Activated naive CD4-positive, alpha-beta T cell treated with anti-CD3 and anti-CD28 coated beads for 36 hours (primary cell): ENCODE measurements at regions not wholly inside any gene's neighbourhood (a gene's known extent, or its start where the extent isn't known, plus 50 kb on each side); places are given as distances from the start of the nearest gene placed in this dataset.
"Not testable (repeated sequence)": the region's sequence is repeated elsewhere in the genome, so short reads cannot be mapped to it uniquely, and the experiment has no call there.

Experiments used
- CTCF ChIA-PET: fragments of 350-600 bp; sonication (Branson Sonifier 250); formaldehyde crosslinking; loops from one replicate; lab custom pipeline; 2021; ENCODE audit warnings: antibody characterized with exemption; lab: Charles Lee
- DNase-seq: peaks from one replicate; pipeline ENCODE4 v3.0.0-alpha.2; 2020
- H3K27ac Mint-ChIP-seq: one replicate; pipeline ENCODE4 v1.8.0; 2021; ENCODE audit warnings: mild to moderate bottlenecking, mixed read lengths
- H3K27me3 Mint-ChIP-seq: one replicate; pipeline ENCODE4 v1.8.0; 2021; ENCODE audit warnings: low read depth, mixed read lengths
- H3K36me3 Mint-ChIP-seq: one replicate; pipeline ENCODE4 v1.8.0; 2021; ENCODE audit warnings: low read depth, mixed read lengths
- H3K4me1 Mint-ChIP-seq: one replicate; pipeline ENCODE4 v1.8.0; 2021; ENCODE audit warnings: low read depth, mixed read lengths
- H3K4me3 Mint-ChIP-seq: one replicate; pipeline ENCODE4 v1.8.0; 2021; ENCODE audit warnings: mild to moderate bottlenecking, moderate library complexity, mixed read lengths
- H3K9me3 Mint-ChIP-seq: one replicate; pipeline ENCODE4 v1.8.0; 2021; ENCODE audit warnings: mixed read lengths
- intact Hi-C: fragments of 100-400 bp; cut with micrococcal nuclease; formaldehyde crosslinking; loops from one replicate; pipeline ENCODE4 v1.15.1; 2023

DNA sequence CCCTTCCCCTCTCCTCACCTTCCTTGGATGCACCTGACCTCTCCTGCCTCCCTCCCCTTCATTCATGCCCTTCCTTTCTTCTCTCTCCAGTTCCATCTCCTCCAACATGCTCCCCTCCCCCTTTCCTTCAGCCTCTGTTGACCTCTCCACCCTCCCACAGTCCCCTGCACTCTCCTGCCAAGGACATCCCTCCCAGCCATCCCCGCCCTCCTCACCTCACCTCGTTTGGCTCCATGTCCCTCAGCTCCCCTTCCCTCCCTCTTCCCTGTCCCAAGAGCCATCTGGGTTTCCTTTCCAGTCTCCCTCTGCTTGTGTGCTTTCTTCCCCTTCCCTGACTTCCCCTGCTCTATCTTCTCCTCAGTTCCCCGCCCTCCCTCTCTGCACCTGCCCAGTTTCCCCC, 819.7 kb downstream of the KCNJ18 start:
- H3K4me1 Mint-ChIP-seq, result no peaks in the 10 kb centered on the region
- H3K36me3 Mint-ChIP-seq, result no peaks in the 10 kb centered on the region
- H3K4me3 Mint-ChIP-seq, result no peak overlapping the region
- no peaks in the 10 kb centered on the region for H3K27me3 Mint-ChIP-seq
- intact Hi-C loops, result no loop called here
- CTCF ChIA-PET, result no interaction called here
- no peak overlapping the region for H3K27ac Mint-ChIP-seq
- DNase-seq, result no peak
- H3K9me3 Mint-ChIP-seq, result peaks cover 6% of the 10 kb centered on the region

DNA sequence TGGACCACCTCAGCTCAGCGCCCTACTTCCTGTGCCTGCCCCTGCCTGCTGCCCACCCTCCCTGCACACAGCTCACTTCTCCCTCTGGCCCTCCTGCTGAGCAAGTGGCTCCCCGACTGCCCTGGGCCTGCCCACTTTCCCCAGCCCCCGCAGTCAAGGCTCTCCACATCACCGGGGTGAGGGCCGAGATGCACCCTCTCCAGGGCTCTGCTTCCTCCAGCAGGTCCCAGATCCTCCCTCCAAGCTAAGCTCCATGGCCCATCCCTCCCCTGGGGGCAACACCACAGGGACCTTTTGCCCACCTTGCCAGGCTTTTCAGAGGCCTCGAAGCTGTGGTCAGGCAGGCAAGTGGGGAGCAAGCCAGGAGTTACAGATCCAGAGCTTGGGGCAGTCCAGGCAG, 820.2 kb downstream of the KCNJ18 start:
- no peaks in the 10 kb centered on the region for H3K4me1 Mint-ChIP-seq

DNA sequence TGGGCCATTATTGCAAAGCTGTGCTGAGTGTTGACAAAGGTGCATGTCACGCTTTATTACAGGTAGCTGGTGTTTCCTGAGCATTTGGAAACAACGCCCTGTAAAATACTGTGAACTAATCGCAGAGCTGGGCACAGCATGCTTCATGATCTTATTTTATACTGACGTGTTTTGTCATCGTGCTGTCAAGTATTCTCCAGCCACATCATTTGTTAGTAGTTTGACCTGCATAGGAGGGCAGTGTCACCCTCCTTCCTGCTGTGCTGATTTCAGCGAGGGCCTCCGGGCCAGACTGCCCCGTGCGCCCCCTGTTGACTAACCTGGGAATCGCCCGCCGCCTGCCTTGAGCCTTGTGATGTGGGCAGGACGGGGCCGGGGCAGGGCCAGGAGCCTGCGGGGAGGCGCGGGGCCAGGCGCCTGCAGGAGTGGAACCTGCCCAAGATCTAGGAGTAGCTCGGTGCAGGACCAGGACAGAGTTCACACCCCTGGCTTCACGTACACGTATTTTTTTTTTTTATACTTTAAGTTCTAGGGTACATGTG, 820.7 kb downstream of the KCNJ18 start:
- Mint-ChIP-seq H3K27ac (no peak overlapping the region), H3K9me3 (peaks cover 6% of the 10 kb centered on the region), H3K4me3 (no peak overlapping the region), H3K36me3 (no peaks in the 10 kb centered on the region), H3K4me1 (no peaks in the 10 kb centered on the region), H3K27me3 (no peaks in the 10 kb centered on the region)
- no peak for DNase-seq
- intact Hi-C loops, result no loop called here
- CTCF ChIA-PET, result no interaction called here

More for the DNA sequence above, 820.2 kb downstream of the KCNJ18 start:
- H3K9me3 Mint-ChIP-seq, result peaks cover 6% of the 10 kb centered on the region
- H3K36me3 Mint-ChIP-seq, result no peaks in the 10 kb centered on the region
- CTCF ChIA-PET, result no interaction called here
- no peak for DNase-seq
- no peak overlapping the region for H3K4me3 Mint-ChIP-seq
- H3K27me3 Mint-ChIP-seq, result no peaks in the 10 kb centered on the region
- intact Hi-C loops, result no loop called here
- H3K27ac Mint-ChIP-seq, result no peak overlapping the region

DNA sequence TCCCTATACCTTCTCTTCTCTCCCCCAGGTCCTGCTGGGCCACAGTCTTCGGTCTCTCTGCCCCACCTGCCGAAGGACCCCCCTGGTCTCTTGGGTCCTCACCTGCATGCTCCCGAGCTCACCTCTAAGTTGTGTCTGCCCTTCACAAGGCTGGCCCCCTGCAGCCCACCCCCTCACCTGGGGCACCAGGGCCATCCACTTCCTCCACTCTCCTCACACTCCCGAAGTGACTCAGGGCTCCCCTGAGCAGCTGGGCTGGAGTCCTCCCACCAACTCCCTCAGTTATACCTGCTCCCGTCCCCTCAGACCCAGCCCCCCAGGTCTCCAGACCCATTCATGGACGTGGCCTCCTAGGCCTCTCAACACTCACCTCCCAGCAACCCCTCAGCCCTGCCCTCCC, 822.0 kb downstream of the KCNJ18 start:
- Mint-ChIP-seq H3K27ac (no peak overlapping the region), H3K4me1 (no peaks in the 10 kb centered on the region), H3K9me3 (peaks cover 6% of the 10 kb centered on the region), H3K4me3 (no peak overlapping the region), H3K36me3 (no peaks in the 10 kb centered on the region), H3K27me3 (no peaks in the 10 kb centered on the region)
- CTCF ChIA-PET, result no interaction called here
- no peak for DNase-seq
- intact Hi-C loops, result no loop called here

DNA sequence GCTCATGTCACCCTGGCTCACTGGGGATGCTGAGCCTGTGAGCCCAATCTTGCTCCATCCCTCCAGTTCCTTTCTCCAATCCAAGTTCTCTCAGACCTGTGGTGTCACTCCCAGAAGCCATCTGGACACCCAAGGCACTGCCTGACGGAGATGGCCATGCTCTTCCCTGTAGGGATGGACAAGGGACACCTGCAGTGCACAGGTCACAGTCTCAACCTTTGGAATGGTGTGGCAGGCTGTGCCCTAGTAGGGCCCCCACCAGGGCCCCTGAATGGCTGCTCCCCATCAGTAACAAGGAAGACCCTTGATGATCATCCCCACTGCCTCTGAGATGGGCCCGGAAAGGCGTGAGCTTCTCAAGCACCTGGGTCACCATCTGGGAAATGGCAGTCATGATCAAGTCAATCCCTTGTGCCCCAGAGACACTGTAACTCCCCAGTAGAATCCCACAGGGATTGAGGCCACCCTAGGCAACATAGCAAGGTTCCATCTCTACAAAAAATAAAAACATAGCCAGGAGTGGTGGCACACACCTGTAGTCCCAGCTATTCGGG, 822.5 kb downstream of the KCNJ18 start:
- H3K27me3 Mint-ChIP-seq, result no peaks in the 10 kb centered on the region
- H3K9me3 Mint-ChIP-seq, result peaks cover 6% of the 10 kb centered on the region
- CTCF ChIA-PET, result no interaction called here
- no peaks in the 10 kb centered on the region for H3K4me1 Mint-ChIP-seq
- H3K27ac Mint-ChIP-seq, result no peak overlapping the region
- no peaks in the 10 kb centered on the region for H3K36me3 Mint-ChIP-seq
- DNase-seq, result no peak
- no peak overlapping the region for H3K4me3 Mint-ChIP-seq
- intact Hi-C loops, result no loop called here

DNA sequence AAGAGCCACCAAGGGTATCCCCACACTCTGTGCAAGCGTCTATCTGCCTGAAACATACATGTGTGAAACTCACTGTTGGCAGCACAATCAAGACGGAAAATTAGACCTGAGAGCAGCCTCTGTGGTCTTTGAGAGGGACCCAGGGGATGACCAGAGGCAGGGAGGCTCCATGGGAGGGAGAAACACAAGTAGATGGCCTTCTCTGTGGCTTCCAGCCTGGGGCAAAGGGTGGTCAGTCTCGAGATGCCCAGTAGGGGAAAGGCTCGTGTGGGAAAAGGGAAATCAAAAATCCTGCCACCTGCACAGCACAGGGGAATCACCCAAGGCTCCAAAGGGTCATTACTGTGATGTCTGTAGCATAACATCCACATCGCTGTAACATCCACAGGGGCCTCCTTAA, 823.3 kb downstream of the KCNJ18 start:
- Mint-ChIP-seq H3K36me3 (no peaks in the 10 kb centered on the region), H3K9me3 (peaks cover 6% of the 10 kb centered on the region), H3K4me3 (no peak overlapping the region), H3K4me1 (no peaks in the 10 kb centered on the region), H3K27me3 (no peaks in the 10 kb centered on the region), H3K27ac (no peak overlapping the region)
- DNase-seq, result no peak
- CTCF ChIA-PET, result no interaction called here
- intact Hi-C loops, result no loop called here

DNA sequence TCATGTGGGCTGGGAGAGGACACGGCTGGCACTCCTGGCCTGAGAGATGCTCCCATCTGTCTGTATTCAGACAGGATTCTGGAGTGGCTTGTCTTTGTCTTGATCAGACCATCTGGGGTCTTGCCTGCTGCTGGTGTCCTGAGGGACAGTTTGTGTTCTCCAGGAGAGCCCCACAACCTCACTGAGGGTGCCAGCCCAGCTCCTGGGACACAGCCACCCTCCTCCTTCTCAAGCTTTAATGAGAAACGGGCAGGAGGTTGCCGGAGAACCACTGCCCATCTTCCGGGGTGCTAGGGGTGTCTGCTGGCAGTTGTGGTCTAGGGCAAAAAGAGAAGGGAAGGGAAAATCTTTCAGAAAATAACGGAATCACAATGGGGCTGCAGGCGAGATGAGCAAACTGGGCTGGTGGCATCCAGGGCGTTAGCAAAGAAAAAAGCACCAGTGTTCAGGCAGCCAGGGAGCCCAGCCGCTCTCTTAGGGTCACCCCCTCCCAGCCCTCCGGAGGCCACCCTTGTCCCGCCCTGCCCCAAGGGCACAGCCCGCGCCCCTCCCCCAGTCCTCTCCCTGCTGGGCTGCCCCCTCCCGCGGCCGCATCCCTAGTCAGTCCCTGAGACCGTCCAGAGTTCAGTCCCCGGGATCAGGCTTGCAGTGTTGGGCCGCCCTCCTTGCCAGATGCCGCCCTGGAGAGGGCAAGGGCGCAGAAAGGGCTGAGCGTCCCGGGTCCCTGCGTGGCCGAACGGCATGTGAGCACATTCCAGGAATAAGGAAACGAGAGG, 824.7 kb downstream of the KCNJ18 start:
- no peaks in the 10 kb centered on the region for H3K27me3 Mint-ChIP-seq
- H3K4me1 Mint-ChIP-seq, result no peaks in the 10 kb centered on the region
- DNase-seq, result no peak
- H3K27ac Mint-ChIP-seq, result no peak overlapping the region
- no peaks in the 10 kb centered on the region for H3K36me3 Mint-ChIP-seq
- H3K9me3 Mint-ChIP-seq, result peaks cover 6% of the 10 kb centered on the region
- intact Hi-C loops, result no loop called here
- no peak overlapping the region for H3K4me3 Mint-ChIP-seq
- CTCF ChIA-PET, result no interaction called here

DNA sequence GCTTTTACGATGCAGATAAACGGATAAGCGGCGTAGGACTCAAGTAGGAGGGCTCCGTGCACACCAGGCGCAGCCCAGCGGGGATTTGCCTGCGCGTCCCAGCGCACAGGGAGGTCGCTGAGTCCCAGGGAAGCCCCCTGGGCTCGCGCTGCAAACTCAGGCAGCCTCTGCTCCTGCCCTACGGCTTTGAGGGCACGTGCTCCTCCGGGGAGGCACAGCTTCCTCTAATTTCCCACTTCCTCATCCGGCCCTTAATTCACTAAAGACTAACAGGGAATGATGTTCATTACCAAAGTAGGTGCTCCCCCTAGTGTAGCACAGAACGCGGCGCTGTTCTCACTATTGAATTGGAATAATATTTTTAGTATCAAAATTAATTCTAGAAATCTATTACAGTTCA, 825.4 kb downstream of the KCNJ18 start:
- CTCF ChIA-PET, result no interaction called here
- no peaks in the 10 kb centered on the region for H3K4me1 Mint-ChIP-seq
- H3K27me3 Mint-ChIP-seq, result no peaks in the 10 kb centered on the region
- no peak for DNase-seq
- H3K9me3 Mint-ChIP-seq, result peaks cover 6% of the 10 kb centered on the region
- no peaks in the 10 kb centered on the region for H3K36me3 Mint-ChIP-seq
- no peak overlapping the region for H3K27ac Mint-ChIP-seq
- H3K4me3 Mint-ChIP-seq, result no peak overlapping the region
- intact Hi-C loops, result no loop called here

DNA sequence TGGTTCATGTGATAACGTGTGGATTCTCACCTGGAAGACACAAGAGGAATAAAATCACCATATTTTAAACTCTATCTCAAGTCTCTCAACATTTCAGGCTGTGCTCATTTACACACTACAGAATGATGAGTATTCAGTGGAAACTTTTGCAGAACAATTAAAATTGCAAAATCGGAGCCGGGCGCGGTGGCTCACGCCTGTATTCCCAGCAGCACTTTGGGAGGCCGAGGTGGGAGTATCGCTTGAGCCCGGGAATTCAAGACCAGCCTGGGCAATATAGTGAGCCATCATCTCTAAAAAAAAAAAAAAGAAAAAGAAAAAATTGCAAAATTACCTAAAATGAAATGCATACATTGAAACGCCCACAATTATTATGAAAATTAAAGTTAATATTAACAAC, 825.9 kb downstream of the KCNJ18 start:
- no peaks in the 10 kb centered on the region for H3K36me3 Mint-ChIP-seq

DNA sequence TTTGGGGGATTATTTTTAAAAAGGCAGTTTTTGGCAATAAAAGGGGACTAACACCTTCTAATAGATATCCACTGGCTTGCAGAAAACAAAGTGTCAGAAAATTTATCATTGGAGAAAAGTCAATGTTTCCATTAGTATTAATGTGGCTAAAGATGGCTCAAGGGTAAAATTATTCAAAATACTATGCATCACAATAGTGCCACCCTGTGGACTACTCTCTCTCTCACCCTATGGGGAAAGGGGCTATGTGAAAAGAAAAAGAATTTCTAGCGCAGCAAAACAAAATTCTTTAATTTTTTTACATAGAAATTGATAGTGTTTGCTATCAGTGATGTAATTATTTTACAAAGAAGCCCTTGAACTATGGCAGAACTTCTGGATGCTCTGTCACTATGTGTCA, 856.5 kb downstream of the KCNJ18 start:
- H3K9me3 Mint-ChIP-seq, CTCF ChIA-PET, H3K4me1 Mint-ChIP-seq, H3K27ac Mint-ChIP-seq, H3K4me3 Mint-ChIP-seq, DNase-seq, H3K27me3 Mint-ChIP-seq, H3K36me3 Mint-ChIP-seq: not testable (repeated sequence)
- intact Hi-C loops, result loop anchor here (10.0 kb wide), 1 partner anchor 46 kb away; no protein-coding TSS in a partner anchor

More for the DNA sequence above, 825.9 kb downstream of the KCNJ18 start:
- Mint-ChIP-seq H3K4me3 (no peak overlapping the region), H3K27me3 (no peaks in the 10 kb centered on the region), H3K27ac (no peak overlapping the region), H3K9me3 (peaks cover 6% of the 10 kb centered on the region), H3K4me1 (no peaks in the 10 kb centered on the region)
- no peak for DNase-seq
- CTCF ChIA-PET, result no interaction called here
- intact Hi-C loops, result no loop called here

DNA sequence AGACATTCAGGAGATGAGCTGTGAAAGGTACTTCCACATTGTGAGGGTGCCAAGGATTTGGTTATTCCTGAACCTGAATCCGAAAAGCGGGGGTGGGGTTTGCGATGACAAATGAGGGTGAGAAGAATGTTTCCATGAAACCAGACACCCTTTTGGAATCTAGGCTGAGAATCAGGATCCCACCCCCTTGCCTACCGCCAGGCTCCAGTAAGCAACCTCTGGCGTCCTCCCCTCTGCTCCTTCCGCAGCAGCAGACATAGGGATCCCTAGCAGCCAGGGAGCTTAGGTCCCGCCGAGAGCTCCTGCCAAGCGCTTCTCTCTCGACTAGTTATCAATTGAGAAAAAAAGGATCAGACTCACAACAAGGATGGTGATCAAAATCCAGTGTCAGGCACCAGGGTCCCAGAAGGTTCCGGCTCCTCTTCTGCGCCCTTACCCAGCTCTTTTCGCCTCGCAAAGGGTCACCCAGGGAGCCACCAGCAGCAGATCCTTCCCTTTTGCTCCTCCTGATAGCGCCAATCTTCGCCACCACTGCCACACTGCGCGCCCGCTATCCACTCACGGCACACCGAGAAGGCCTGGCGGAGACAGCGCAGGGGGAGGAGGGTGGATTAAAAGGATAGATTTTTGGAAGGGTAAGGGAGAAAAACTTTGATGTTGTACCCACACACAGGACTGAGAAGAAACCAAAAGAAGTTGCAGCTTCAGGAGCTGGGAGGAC, 859.5 kb downstream of the KCNJ18 start:
- H3K27ac Mint-ChIP-seq, intact Hi-C loops, H3K9me3 Mint-ChIP-seq, H3K4me3 Mint-ChIP-seq, H3K36me3 Mint-ChIP-seq, CTCF ChIA-PET, H3K27me3 Mint-ChIP-seq, DNase-seq, H3K4me1 Mint-ChIP-seq: not testable (repeated sequence)

DNA sequence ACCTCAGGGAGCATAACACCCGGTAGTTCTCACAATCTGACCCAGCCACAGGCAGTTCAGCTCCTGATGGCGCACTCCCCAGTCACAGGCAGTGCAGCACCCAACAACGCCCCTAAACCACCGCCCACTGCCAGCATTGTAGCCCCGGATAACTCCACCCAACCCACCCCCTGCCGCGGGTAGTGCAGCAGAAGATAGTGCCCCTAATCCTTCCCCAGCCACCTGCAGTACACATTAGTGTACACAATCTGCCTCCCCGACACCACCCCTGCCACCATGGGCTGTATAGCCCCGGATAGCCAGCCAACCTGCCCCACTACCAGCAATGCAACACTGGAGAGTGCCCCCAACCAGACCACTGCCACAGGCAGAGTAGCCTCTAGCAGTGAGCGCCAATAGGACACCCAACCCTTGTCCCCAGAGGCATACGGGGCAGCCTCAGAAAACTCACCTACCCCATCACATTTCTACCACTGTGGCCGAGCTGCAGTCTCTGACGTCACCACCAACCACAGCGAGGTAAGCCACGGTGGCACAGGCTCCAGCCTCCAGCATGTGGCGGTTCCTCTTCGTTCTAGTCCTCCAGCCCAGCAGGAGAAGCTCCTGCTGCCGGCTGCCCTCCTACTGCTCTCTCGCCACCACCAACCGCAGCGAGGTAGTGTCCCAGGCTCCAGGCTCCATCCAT, 877.3 kb downstream of the KCNJ18 start:
- Mint-ChIP-seq H3K9me3 (peaks cover 12% of the 10 kb centered on the region), H3K27me3 (no peaks in the 10 kb centered on the region), H3K4me1 (no peaks in the 10 kb centered on the region), H3K36me3 (no peaks in the 10 kb centered on the region), H3K27ac (no peak overlapping the region), H3K4me3 (no peak overlapping the region)
- DNase-seq, result no peak
- CTCF ChIA-PET, result no interaction called here
- intact Hi-C loops, result no loop called here
